ENCODE measurements at regions not wholly inside any gene's neighbourhood (a gene's known extent, or its start where the extent isn't known, plus 50 kb on each side); places are given as distances from the start of the nearest gene placed in this dataset.

DNA sequence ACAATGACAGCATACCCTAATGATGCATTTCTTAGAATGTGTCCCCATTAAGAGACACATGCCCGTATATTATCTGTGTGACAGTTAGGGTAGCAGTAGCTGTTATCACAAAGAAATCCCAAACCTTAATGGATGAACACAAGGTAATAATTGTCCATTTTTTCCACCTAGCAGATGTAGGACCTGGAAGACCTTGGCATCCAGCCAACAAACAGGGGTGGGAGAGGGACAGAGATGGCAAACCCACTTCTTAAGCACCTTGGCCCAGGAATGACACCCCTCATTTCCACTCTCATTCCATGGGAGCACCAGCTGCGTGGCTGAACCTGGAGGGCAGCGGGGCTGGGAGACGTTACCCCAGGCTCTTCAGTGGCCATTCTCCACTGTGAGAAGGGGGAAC lies 679.0 kb downstream of the AACS start:
- no peak for TF ChIP-seq EZH2 (IDR thresholded peaks at IDR 0.05; ENCODE audit: borderline replicate concordance, low read length)
- no peak for TF ChIP-seq CTCF (IDR thresholded peaks at IDR 0.05; ENCODE audit: low read length)
